ENCODE measurements at regions not wholly inside any gene's neighbourhood (a gene's known extent, or its start where the extent isn't known, plus 50 kb on each side); places are given as distances from the start of the nearest gene placed in this dataset.

- Histone ChIP-seq H3K27me3 (ENCODE audit: control insufficient read depth, insufficient read depth, low read length) (no peaks in the 10 kb centered on the region), H4K20me1 (ENCODE audit: control insufficient read depth, extremely low read depth, insufficient read depth, low read length) (no peaks in the 10 kb centered on the region)
- no peak for DNase-seq (ENCODE audit: low read depth in 2 of 2)
Measured at GRCh38 chr1:5399771-5400170, 592.5 kb downstream of the NPHP4 start.

GRCh38 chr1:5396593-5396992 lies 595.6 kb downstream of the NPHP4 start:
- H4K20me1 ChIP-seq (ENCODE audit: control insufficient read depth, extremely low read depth, insufficient read depth, low read length) = no peaks in the 10 kb centered on the region
- no peak overlapping the region for H3K4me3 ChIP-seq (replicated peaks in 1 of 4; ENCODE audit: control extremely low read depth in 1 of 4, insufficient read depth in 1 of 4, low read depth in 3 of 4, low read length in 4 of 4)
- H3K4me1 ChIP-seq (ENCODE audit: control insufficient read depth, extremely low read depth, insufficient read depth, low read length) = no peaks in the 10 kb centered on the region
- H3K4me2 ChIP-seq (ENCODE audit: extremely low read depth, insufficient read depth, low read length) = no peak overlapping the region
- H2AFZ ChIP-seq (ENCODE audit: low read length) = no peak overlapping the region
- no peak overlapping the region for H3K27ac ChIP-seq (ENCODE audit: insufficient read depth, low read length)
- DNase-seq (ENCODE audit: low read depth in 2 of 2) = no peak
- no peak overlapping the region for H3K9ac ChIP-seq (ENCODE audit: insufficient read depth, low read length)
- no peaks in the 10 kb centered on the region for H3K27me3 ChIP-seq (ENCODE audit: control insufficient read depth, insufficient read depth, low read length)
- no peaks in the 10 kb centered on the region for H3K36me3 ChIP-seq (ENCODE audit: control insufficient read depth, insufficient read depth, low read length)
- H3K9me3 ChIP-seq (ENCODE audit: control insufficient read depth, insufficient read depth, low read depth, low read length) = no peaks in the 10 kb centered on the region
- no peak for TF ChIP-seq EZH2 (IDR thresholded peaks at IDR 0.05; ENCODE audit: low read length, missing control alignments)
- no peak for TF ChIP-seq CTCF (conservative IDR thresholded peaks at IDR 0.05 in 1 of 2, IDR thresholded peaks at IDR 0.05 in 1 of 2; ENCODE audit: low read depth in 1 of 2, low read length in 2 of 2)
- H3K79me2 ChIP-seq (ENCODE audit: control insufficient read depth, insufficient read depth, low read length) = no peaks in the 10 kb centered on the region

More at GRCh38 chr1:5399771-5400170, 592.5 kb downstream of the NPHP4 start:
- H3K9me3 ChIP-seq (ENCODE audit: control insufficient read depth, insufficient read depth, low read depth, low read length) = no peaks in the 10 kb centered on the region
- H3K36me3 ChIP-seq (ENCODE audit: control insufficient read depth, insufficient read depth, low read length) = no peaks in the 10 kb centered on the region
- TF ChIP-seq CTCF (conservative IDR thresholded peaks at IDR 0.05 in 1 of 2, IDR thresholded peaks at IDR 0.05 in 1 of 2; ENCODE audit: low read depth in 1 of 2, low read length in 2 of 2) = no peak
- no peak for TF ChIP-seq EZH2 (IDR thresholded peaks at IDR 0.05; ENCODE audit: low read length, missing control alignments)
- no peaks in the 10 kb centered on the region for H3K4me1 ChIP-seq (ENCODE audit: control insufficient read depth, extremely low read depth, insufficient read depth, low read length)
- H3K79me2 ChIP-seq (ENCODE audit: control insufficient read depth, insufficient read depth, low read length) = no peaks in the 10 kb centered on the region
- no peak overlapping the region for H3K4me2 ChIP-seq (ENCODE audit: extremely low read depth, insufficient read depth, low read length)
- H2AFZ ChIP-seq (ENCODE audit: low read length) = no peak overlapping the region
- no peak overlapping the region for H3K4me3 ChIP-seq (replicated peaks in 1 of 4; ENCODE audit: control extremely low read depth in 1 of 4, insufficient read depth in 1 of 4, low read depth in 3 of 4, low read length in 4 of 4)
- no peak overlapping the region for H3K27ac ChIP-seq (ENCODE audit: insufficient read depth, low read length)
- no peak overlapping the region for H3K9ac ChIP-seq (ENCODE audit: insufficient read depth, low read length)

GRCh38 chr1:5394111-5394510 lies 598.1 kb downstream of the NPHP4 start:
- Histone ChIP-seq H3K79me2 (ENCODE audit: control insufficient read depth, insufficient read depth, low read length) (no peaks in the 10 kb centered on the region), H3K36me3 (ENCODE audit: control insufficient read depth, insufficient read depth, low read length) (no peaks in the 10 kb centered on the region), H3K27ac (ENCODE audit: insufficient read depth, low read length) (no peak overlapping the region), H2AFZ (ENCODE audit: low read length) (no peak overlapping the region), H3K4me1 (ENCODE audit: control insufficient read depth, extremely low read depth, insufficient read depth, low read length) (no peaks in the 10 kb centered on the region), H3K4me3 (replicated peaks in 1 of 4; ENCODE audit: control extremely low read depth in 1 of 4, insufficient read depth in 1 of 4, low read depth in 3 of 4, low read length in 4 of 4) (no peak overlapping the region), H3K9ac (ENCODE audit: insufficient read depth, low read length) (no peak overlapping the region), H3K27me3 (ENCODE audit: control insufficient read depth, insufficient read depth, low read length) (no peaks in the 10 kb centered on the region), H3K4me2 (ENCODE audit: extremely low read depth, insufficient read depth, low read length) (no peak overlapping the region), H3K9me3 (ENCODE audit: control insufficient read depth, insufficient read depth, low read depth, low read length) (no peaks in the 10 kb centered on the region), H4K20me1 (ENCODE audit: control insufficient read depth, extremely low read depth, insufficient read depth, low read length) (no peaks in the 10 kb centered on the region)
- TF ChIP-seq EZH2 (IDR thresholded peaks at IDR 0.05; ENCODE audit: low read length, missing control alignments) = no peak
- no peak for TF ChIP-seq CTCF (conservative IDR thresholded peaks at IDR 0.05 in 1 of 2, IDR thresholded peaks at IDR 0.05 in 1 of 2; ENCODE audit: low read depth in 1 of 2, low read length in 2 of 2)
- no peak for DNase-seq (ENCODE audit: low read depth in 2 of 2)

All from fibroblast of lung (primary cell).